ENCODE measurements at regions not wholly inside any gene's neighbourhood (a gene's known extent, or its start where the extent isn't known, plus 50 kb on each side); places are given as distances from the start of the nearest gene placed in this dataset.

DNA sequence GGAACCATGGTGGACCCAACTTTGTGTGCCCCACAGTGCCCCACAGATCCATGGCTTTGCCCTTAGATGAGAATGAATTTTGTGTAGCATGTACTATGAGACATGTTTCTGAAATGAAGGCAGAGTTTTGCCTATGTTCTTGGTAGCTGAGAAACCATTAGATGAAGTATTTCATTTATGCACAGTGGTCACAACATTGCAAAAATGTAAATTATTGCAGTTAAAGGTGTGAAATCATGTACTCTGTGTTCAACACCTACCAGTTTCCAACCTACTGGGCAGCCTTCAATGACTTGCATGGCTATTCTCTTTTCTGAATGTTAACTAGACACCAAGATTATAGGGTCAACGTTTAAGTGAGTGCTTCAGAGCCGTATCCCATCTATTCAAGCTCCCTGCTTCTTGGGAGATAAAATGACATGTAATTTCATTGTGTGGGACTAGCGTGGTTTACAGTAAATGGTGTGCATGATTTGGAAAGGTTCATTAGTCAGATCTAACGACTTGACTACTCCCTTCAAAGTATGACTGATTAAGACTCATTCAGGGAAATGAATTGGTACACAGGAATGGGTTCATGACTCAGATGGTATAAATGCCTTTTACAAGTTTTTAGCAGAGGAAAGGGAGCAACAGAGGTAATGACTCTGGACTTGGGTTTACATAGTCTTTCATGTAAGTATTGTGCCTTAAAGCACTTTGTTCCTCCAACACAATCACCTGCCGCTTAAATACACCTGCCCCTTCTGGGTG is 106.1 kb upstream of the AKIRIN2 start:
- DNase-seq (ENCODE audit: low read depth in 1 of 2, low spot score in 1 of 2) = no peak

DNA sequence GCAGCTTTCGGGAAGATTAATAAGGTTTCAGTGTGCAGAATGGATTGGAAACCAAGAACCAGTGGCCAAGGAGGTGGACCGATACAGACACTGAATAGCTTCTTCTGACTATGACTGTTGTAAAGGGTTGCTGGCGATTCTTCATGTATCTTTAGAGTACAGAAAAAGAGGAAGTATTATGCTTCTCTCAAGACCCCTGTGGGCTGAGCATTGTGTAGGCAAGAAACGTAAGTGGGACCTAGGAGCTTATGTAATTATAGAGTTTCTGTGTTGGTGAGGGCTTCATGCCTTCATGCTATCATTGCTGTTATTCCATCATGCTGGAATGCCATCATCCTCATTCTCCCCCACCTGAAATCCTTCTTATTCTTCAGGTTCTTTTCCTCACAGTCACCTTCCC is 105.4 kb upstream of the AKIRIN2 start:
- DNase-seq (ENCODE audit: low read depth in 1 of 2, low spot score in 1 of 2) = no peak

DNA sequence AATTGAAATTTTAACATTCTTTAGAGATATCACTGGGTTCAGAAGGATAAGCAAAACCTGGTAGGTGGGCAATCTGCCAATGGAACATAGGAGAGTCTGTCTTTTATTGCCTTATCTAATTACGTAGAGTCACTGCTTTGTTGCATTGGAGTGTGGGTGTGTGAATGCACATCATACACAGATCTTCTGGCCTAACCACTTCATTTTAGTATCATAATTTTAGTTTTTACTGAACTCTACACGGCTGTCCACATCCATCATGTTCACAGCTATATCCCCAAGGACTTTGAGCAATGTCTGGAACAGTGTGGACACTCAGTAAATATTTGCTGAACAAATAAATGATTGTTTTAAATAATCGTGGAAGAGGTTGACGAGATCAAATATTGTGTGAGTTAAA is 104.6 kb upstream of the AKIRIN2 start:
- no peak for DNase-seq (ENCODE audit: low read depth in 1 of 2, low spot score in 1 of 2)

DNA sequence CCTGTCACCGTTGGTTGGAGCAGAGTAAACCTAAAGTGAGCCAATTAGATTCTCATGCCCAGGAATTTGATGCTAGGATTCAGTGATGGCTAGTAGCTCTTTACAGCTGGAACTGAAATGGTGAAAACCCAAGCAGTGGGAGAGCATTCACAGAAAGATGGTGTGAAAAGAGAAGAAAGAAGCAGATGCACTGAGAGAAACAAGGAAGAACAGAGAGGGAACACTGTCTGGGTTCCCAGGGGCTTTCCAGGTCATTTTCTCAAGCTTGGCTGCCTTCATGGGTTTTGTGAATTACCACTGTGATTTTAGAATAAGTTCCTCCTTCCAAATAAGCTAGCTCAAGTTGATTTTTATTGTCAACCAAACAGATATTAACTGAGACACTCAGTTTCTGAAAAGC is 104.1 kb upstream of the AKIRIN2 start:
- DNase-seq (ENCODE audit: low read depth in 1 of 2, low spot score in 1 of 2) = no peak

DNA sequence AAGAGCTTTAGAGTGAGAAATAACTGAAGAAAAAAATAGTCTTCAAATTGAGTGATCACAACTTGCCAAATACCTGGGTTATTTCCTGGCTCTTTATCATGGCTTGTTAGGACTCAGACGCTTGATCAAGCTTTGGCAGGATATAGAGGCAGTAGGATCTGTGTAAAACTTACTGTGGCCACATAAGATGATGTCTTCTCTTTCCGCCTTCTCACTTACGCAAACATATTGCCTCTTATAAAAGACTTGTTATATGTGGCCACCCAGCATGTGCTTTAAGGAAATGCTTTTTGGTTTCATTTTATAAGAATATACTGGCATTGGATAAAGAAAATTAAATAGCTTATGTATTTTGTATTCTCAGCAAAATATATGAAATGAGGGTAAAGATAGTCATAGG is 101.8 kb upstream of the AKIRIN2 start:
- DNase-seq (ENCODE audit: low read depth in 1 of 2, low spot score in 1 of 2) = no peak

DNA sequence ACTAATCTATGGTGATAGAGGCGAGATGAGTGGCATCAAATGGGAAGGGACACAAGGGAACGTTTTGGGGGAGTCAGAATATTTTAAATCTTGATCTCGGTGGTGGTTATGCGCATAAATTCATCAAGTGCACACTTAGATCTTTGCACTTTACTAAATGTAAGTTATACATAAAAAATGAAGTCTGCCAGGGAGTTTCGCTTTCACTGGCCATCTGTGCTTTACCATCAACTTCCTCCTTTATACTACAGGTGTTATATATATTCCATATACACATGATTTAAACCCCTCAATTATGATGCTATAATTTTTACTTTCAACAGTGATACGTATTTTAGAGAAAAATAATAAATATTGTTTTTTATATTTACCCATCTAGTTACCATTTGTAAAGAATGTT is 97.6 kb upstream of the AKIRIN2 start:
- DNase-seq (ENCODE audit: low read depth in 1 of 2, low spot score in 1 of 2) = no peak

DNA sequence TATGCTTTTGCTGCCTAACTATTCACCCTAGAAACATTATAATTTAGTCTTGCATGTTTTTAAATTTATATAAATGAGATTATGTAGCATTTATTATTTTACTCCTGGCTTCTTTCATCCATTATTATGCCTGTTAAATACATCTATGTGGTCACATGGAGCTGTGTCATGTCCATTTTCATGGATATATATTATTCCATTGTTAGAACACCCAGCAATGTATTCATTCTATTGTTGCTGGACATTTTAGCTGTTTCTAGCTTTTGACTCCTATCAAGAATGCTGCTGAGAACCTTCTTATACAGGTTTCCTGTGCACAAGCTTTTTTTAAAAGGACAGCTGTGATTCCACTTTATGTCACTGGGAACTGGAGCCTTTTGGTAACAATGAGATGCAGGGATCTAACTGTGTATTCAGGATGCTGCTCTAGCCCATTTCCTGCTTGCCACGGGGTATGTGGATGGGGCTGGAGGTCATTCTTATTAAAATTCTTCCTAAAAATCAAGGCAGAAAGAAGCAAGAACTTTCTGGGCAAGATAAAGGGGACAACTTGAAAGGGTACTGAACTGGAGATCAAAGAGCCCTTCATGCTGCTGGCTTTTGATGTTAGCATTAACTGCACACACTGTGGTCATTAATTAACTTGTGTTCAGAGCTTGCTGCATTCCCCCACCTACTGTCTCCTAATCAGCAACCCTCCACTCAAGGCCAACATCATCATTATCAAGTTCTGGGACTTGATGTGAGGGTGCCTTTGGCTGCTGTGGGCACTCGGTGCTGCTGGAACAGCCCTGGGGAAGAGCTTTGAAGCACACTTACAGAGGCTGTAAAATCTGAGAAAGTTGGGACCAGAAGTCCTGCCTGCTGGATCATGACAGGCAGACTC is 96.6 kb upstream of the AKIRIN2 start:
- no peak for DNase-seq (ENCODE audit: low read depth in 1 of 2, low spot score in 1 of 2)

DNA sequence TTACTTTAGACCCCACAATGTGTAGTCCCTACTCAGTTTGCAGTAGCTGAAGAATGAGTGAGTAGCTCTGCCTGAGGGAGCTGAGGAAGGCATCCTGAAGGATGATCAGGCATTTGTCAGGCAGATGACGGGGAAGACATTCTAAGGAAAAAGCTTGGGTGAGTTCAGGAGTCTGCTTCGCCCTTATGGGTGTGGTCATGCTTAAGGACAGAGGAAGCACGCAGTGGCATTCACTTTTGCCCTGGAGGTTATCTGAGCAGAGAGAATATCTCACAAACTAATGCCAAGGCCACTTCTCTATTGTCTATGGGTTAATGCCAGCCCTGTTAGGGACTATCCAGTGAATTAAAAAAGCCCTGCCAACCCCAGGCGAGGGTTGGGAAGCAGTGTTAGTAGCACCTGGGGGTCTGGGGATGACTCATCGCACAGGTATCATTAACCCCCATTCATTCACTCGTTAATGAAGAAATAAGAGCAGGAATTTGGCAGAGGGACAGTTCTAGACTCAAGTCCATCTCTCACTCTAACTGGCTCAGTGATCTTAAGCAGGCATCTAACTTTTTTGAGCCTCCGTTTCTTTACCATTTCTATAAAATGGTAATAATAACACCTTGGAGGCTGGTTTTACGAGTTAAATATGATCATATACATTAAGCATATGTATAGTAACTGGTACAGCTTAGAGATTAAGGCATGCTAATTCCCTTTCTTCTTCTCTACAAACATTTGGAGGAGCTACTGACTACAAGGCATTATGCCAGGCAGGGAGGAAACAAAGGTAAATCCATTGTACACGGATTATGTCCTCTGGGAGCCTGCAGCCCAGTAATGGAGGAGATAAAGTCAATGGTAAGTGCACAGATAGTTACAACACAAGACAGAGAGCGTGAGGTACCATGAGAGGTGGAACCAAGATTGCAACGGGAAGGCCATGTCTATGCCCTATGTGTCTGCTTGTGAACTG is 93.2 kb upstream of the AKIRIN2 start:
- no peak for DNase-seq (ENCODE audit: low read depth in 1 of 2, low spot score in 1 of 2)

DNA sequence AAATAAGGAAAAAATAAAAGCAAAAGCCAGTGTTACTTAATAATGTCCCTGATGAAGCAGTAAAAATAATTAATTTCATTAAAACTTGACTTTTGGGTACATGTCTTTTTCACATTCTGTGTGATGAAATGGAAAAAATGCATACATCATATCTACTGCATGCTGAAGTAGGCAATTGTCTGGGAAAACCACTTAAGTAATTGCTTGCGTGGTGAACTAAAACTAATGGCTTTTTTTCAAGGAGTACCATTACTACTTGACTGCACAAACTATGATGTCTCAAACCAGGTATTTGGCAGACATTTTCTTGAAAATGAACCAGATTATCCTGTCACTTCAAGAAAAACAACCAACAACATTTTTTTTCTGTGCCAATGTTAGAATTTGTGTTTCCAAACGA is 91.3 kb upstream of the AKIRIN2 start:
- DNase-seq (ENCODE audit: low read depth in 1 of 2, low spot score in 1 of 2) = no peak

DNA sequence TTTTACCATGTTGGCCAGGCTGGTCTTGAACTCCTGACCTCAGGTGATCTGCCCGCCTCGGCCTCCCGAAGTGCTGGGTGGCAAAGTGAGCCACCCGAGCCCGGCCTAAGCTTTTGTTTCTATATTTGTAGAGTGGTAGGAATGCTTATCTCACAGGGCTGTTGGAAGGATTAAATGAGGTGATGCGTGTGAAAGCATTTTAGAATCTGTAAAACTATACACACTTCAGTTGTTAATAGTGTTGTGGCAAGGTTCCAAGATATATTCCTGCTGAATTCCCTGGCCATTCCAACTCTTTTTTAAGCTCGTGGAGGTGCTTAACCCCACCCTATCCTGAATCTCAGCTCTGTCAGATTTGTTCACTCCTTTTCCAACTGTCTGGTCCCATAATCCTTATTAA is 89.9 kb upstream of the AKIRIN2 start:
- DNase-seq (ENCODE audit: low read depth in 1 of 2, low spot score in 1 of 2) = no peak

DNA sequence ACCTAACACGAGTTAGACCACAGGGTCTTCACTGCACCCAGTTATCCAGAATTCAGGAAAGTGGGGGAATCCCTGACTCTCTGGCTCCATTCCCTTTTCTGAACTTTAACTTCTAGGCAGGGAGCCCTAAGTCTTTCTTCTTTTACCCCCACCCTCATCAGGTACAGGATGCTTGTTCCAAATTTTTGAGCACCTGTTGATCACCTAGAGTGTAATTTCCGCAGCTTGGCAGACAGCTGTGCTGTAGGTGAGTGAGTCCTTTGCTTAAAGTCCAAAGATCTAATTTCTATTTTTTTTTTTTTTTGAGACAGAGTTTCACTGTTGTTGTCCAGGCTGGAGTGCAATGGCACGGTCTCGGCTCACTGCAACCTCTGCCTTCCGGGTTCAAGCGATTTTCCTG is 89.5 kb upstream of the AKIRIN2 start:
- no peak for DNase-seq (ENCODE audit: low read depth in 1 of 2, low spot score in 1 of 2)

DNA sequence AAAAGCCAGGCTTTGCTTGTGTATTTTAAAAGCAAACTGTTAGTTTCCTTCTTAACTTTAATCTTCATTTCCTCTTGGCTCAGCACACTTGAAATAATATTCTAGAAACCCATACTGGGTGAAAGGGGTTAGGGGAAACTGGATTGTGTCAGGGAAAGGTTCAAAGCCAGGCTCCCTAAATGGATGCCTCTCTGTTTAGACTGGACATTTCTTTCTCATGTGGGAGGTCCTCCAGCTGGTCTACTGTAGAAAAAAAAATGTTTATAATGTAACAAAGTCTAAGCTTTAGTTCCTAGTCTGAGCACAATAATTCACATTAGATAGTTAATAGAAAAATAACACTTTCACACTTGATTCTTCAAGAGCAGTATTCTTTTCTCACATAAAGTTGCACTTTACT is 89.0 kb upstream of the AKIRIN2 start:
- no peak for DNase-seq (ENCODE audit: low read depth in 1 of 2, low spot score in 1 of 2)

DNA sequence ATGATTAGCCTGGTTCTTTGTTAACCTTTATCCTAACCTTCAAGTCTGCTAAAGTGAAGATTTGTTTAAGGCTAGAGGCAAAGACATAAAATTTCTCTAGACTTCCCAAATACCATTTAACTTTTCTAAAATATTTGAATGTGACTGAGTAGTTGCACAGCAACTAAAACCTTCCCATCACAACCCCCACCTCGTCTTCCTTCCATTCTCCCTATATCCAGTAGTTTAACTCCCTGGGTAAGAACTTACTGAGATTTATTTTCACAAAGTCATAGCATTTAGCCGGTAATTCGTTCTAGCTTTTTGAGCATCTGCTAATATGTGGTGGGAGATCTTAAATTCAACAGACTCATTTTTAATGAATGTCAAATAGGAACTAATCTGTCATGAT is 87.9 kb upstream of the AKIRIN2 start:
- DNase-seq (ENCODE audit: low read depth in 1 of 2, low spot score in 1 of 2) = no peak

DNA sequence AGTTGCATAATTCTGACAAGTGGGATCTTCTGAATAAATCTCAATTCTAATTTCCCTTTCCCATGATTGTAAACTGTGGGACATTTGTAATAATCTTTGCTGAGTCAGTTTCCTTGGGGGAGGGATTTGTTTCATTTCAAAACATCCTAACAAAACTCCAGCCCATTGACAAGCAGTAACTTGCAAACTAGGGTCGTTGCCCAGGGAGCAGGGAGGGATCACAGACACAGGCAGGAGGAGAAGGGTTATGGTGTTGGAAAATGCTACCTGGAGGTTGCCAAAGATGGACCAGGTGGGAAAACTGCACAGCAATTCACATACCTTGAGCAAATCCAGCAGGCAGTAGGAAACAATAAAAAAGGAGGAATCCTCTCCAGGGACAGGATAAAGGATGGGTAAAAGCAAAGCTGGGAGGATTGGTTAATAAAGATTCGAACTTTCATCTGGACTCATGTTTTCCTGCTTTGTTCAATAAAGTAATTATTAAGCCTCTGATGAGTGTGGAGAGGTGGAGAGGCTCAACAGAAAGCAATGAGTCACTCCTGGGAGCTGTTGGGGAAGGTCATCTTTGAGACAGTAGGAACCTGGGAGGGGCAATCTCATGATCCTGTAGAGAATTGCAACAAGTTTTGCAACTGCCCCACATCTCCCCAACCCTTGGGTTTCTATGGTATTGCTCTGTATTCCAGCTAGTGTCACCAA is 87.3 kb upstream of the AKIRIN2 start:
- DNase-seq (ENCODE audit: low read depth in 1 of 2, low spot score in 1 of 2) = no peak

DNA sequence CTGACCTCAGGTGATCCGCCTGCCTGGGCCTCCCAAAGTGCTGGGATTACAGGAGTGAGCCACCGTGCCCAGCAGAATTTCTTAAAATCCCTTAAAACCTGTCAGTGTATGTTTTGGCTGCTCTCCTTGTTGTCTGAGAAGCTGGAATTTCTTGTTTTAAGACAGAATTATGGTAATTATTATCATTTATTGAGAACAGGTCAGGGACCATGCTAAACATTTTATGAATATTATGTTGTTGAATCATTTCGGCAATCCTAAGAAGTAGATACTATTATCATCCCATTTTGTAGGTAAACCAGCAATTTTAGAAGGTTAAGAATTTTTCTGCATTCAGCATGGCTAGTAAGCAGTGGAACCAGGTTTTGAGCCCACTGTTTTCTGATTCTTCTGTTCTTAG is 86.1 kb upstream of the AKIRIN2 start:
- DNase-seq (ENCODE audit: low read depth in 1 of 2, low spot score in 1 of 2) = no peak

DNA sequence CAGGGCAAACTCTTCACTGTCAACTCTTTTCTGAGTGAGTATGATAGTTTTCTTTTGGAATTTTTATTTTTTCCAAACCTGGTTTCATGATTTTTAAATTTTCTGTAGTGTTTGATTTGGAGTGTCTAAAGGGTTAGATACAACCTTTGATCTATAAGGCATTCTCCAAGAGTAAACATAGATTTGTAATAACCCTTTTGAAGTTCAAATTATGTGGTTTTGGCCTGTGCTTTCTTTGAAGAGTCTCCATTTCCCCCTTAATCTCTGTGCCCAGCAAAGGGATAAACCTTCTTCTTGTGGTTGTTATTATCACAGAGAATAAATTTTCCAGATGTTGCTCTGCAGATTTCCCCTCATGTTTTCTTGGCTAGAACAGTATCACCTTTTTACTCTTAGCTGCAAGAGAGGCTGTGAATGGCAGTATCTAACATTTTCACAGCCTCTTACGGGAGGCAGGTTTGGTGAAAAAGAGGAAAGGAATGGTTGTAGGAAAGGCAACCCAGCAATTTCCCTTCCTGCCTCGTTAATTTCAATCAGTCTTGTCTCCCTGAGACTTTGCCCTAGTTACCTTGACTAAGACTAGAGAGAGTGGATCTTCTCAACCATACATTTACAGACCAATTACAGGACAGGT is 83.3 kb upstream of the AKIRIN2 start:
- no peak for DNase-seq (ENCODE audit: low read depth in 1 of 2, low spot score in 1 of 2)

DNA sequence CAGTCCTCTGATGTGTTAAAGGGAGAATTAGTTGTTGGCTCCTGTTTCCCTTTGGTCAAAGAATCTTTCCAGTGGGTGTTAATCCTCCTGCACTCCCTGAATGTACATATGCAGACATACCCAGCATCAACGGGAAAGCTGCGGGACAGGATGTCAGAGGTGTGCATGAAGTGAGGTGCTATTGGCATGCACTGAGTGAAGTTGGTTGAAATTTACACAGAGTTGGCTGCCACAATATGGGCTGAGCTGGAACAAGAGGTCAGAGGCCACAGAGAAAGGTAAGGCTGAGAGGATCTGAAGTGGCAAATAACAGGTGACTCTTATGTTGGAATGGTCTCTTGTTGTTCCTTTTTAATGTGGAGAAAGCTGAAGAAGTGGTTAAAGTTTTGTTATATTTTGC is 82.7 kb upstream of the AKIRIN2 start:
- DNase-seq (ENCODE audit: low read depth in 1 of 2, low spot score in 1 of 2) = no peak

DNA sequence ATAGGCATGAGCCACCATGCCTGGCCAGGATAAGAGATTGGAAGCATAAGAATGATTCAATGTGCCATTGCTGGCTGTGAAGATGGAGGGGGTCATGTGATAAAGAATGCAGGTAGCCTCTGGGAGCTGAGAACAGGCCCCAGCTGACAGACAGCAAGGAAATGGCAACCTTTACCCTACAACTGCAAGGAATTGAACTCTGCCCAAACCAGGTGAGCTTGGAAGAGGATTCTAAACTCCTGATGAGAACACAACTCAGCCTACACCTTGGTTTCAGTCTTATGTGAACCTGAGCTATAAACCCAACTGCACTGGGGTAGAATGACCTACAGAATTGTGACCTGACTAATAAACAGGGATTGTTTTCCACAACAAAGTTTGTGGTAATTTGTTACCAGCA is 82.0 kb upstream of the AKIRIN2 start:
- no peak for DNase-seq (ENCODE audit: low read depth in 1 of 2, low spot score in 1 of 2)

DNA sequence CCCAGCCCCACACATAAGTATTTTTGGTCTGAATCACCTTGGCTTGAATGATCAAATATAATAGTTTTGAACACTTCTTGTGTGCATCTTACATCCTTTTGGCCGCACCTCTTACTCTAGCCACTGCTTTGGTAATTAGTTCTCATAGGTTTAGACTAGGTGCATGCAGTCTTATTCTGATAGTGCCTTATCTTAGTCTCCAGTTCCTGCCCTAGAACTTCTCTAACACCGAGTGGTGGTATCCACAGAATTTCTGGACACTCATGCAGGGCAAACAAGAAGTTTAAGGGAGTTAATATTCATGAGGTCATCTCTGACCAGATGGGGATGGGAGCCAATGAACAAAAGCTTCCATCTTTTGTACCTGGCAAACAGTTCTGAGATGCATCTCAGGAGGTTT is 77.5 kb upstream of the AKIRIN2 start:
- no peak for DNase-seq (ENCODE audit: low read depth in 1 of 2, low spot score in 1 of 2)

Measured in stimulated activated CD4-positive, alpha-beta T cell treated with anti-CD3 and anti-CD28 coated beads, Interleukin-15, amount 100 ng/mL, for 1 hour (primary cell).